ENCODE measurements at regions not wholly inside any gene's neighbourhood (a gene's known extent, or its start where the extent isn't known, plus 50 kb on each side); places are given as distances from the start of the nearest gene placed in this dataset.

DNA sequence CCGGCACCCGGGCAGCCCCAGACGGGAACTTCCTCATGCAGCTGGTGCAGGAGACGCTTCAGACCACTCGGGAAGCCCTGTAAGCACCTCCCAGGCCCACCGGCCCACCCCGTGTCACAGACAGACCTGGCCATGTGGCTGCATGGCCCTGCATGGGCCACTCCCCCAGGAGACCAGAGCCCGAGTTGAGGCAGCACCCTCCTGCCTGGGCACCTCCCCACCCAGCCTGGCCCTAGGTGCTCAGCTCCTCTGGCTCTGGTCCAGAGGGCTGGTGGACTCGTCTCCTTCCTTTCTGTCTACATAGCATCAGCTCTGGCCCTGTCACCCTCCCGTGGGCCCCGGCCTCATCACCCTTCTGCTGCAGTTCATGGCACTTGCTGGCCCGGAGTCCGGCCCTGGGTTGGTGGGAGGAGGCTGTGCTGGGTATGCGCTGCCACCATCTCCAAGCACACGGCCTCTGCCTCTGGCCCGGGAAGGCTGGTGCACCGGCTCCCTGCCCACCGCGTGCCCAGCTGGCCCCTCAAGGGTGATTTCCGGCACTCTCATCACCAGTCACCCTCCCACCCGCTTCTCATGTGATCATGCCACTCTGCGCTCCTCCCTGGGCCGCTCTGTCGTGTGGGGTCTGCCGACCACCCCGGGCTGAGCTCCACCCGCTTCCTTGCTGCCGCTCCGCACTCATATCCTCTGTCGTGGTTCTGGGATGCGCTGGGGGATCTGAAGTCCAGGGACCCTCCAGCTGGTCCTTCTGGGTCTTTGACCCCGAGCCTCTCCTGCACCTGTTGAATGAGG, 53.1 kb upstream of the DPYSL4 start:
- TF ChIP-seq CTCF (IDR thresholded peaks at IDR 0.05) (no peak), EZH2 (IDR thresholded peaks at IDR 0.05; ENCODE audit: borderline replicate concordance, insufficient read depth, low read depth, low read length, poor library complexity, severe bottlenecking) (no peak)

All from B cell (primary cell).